ENCODE measurements at regions not wholly inside any gene's neighbourhood (a gene's known extent, or its start where the extent isn't known, plus 50 kb on each side); places are given as distances from the start of the nearest gene placed in this dataset.

- Histone ChIP-seq H3K27ac (ENCODE audit: insufficient read depth in 1 of 2, low read depth in 1 of 2, low read length in 2 of 2, poor library complexity in 1 of 2, severe bottlenecking in 2 of 2) (no peak overlapping the region), H3K9me3 (ENCODE audit: control extremely low read depth in 1 of 5, control insufficient read depth in 4 of 5, insufficient read depth in 2 of 5, low read depth in 1 of 5, low read length in 4 of 5) (peaks cover 0 to 29% (median 0%) of the 10 kb centered on the region in 5 experiments), H3K4me3 (ENCODE audit: control insufficient read depth in 1 of 7, extremely low read depth in 1 of 7, insufficient read depth in 4 of 7, low read depth in 2 of 7, low read length in 6 of 7) (peak overlapping the region in 2 of 7 experiments; percentile 11 to 34), H3K36me3 (ENCODE audit: control insufficient read depth in 4 of 4, insufficient read depth in 4 of 4, low read length in 3 of 4) (no peaks in the 10 kb centered on the region), H3K4me1 (ENCODE audit: control extremely low read depth in 1 of 4, control insufficient read depth in 4 of 4, insufficient read depth in 4 of 4, low read length in 3 of 4) (peaks cover 0 to 8% (median 3%) of the 10 kb centered on the region in 4 experiments), H3K27me3 (replicated peaks in 2 of 5; ENCODE audit: control insufficient read depth in 4 of 5, insufficient read depth in 5 of 5, low read length in 4 of 5) (peaks cover 0 to 51% (median 13%) of the 10 kb centered on the region in 5 experiments)
- 12% methylated on average over 3 of the region's 17 CpGs for WGBS (ENCODE audit: insufficient coverage)
- POLR2A ChIA-PET, result no interaction called here
- CTCF ChIA-PET, result no interaction called here
- DNase-seq, result peak in 2 of 3 donors; percentile 18 to 31
Measured at GRCh38 chr1:143699115-143699514, 272.7 kb downstream of the FAM72C start.

- H3K4me1 ChIP-seq (ENCODE audit: control extremely low read depth in 1 of 4, control insufficient read depth in 4 of 4, insufficient read depth in 4 of 4, low read length in 3 of 4), result peaks cover 0 to 8% (median 3%) of the 10 kb centered on the region in 4 experiments
- ChIA-PET POLR2A (no interaction called here), CTCF (no interaction called here)
- peaks cover 0 to 58% (median 13%) of the 10 kb centered on the region in 5 experiments for H3K27me3 ChIP-seq (replicated peaks in 2 of 5; ENCODE audit: control insufficient read depth in 4 of 5, insufficient read depth in 5 of 5, low read length in 4 of 5)
- 6% methylated on average over 14 of the region's 21 CpGs for WGBS (ENCODE audit: insufficient coverage)
- H3K9me3 ChIP-seq (ENCODE audit: control extremely low read depth in 1 of 5, control insufficient read depth in 4 of 5, insufficient read depth in 2 of 5, low read depth in 1 of 5, low read length in 4 of 5), result peaks cover 0 to 29% (median 0%) of the 10 kb centered on the region in 5 experiments
- no peaks in the 10 kb centered on the region for H3K36me3 ChIP-seq (ENCODE audit: control insufficient read depth in 4 of 4, insufficient read depth in 4 of 4, low read length in 3 of 4)
- H3K27ac ChIP-seq (ENCODE audit: insufficient read depth in 1 of 2, low read depth in 1 of 2, low read length in 2 of 2, poor library complexity in 1 of 2, severe bottlenecking in 2 of 2), result no peak overlapping the region
- no peak for DNase-seq
- H3K4me3 ChIP-seq (ENCODE audit: control insufficient read depth in 1 of 7, extremely low read depth in 1 of 7, insufficient read depth in 4 of 7, low read depth in 2 of 7, low read length in 6 of 7), result no peak overlapping the region
Measured at GRCh38 chr1:143698016-143698415, 273.8 kb downstream of the FAM72C start.

GRCh38 chr1:143694085-143694484, 277.7 kb downstream of the FAM72C start:
- ChIA-PET CTCF (no interaction called here), POLR2A (no interaction called here)
- Histone ChIP-seq H3K9me3 (ENCODE audit: control extremely low read depth in 1 of 5, control insufficient read depth in 4 of 5, insufficient read depth in 2 of 5, low read depth in 1 of 5, low read length in 4 of 5) (peaks cover 0 to 22% (median 0%) of the 10 kb centered on the region in 5 experiments), H3K36me3 (ENCODE audit: control insufficient read depth in 4 of 4, insufficient read depth in 4 of 4, low read length in 3 of 4) (no peaks in the 10 kb centered on the region), H3K4me1 (ENCODE audit: control extremely low read depth in 1 of 4, control insufficient read depth in 4 of 4, insufficient read depth in 4 of 4, low read length in 3 of 4) (peaks cover 0 to 2% (median 1%) of the 10 kb centered on the region in 4 experiments), H3K27ac (ENCODE audit: insufficient read depth in 1 of 2, low read depth in 1 of 2, low read length in 2 of 2, poor library complexity in 1 of 2, severe bottlenecking in 2 of 2) (no peak overlapping the region), H3K4me3 (ENCODE audit: control insufficient read depth in 1 of 7, extremely low read depth in 1 of 7, insufficient read depth in 4 of 7, low read depth in 2 of 7, low read length in 6 of 7) (no peak overlapping the region), H3K27me3 (replicated peaks in 2 of 5; ENCODE audit: control insufficient read depth in 4 of 5, insufficient read depth in 5 of 5, low read length in 4 of 5) (peaks cover 0 to 64% (median 13%) of the 10 kb centered on the region in 5 experiments)
- no peak for DNase-seq
- WGBS (ENCODE audit: insufficient coverage), result no CpG with 5 or more reads among the region's 3 CpGs

DNA sequence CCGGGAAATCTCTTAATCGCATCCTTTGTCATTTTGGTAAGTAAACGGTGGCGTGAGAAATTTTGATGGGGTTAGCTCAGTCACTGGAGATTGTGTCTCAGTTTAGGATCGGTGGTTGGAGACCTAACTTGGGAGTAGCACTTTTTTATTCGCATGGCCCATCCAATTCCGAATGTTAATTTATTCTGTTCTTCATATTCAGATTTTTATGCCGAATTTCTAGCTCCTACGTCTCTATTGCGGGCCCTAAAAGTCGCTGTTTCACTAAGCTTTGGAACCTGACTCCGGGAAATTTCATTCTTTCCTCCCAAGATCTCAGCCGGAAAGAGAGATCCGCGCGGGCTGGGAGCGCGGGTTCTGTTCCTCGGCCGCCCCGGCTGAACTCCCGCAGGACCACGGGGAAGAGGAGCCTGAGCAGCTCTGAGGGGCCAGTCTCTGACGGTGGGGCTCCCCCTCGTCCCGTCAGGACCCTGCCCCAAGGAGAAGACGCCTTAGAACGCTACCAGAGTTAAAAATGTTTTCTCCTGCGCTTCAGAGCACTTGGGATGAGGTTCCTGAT, 279.7 kb downstream of the FAM72C start:
- POLR2A ChIA-PET, result no interaction called here
- CTCF ChIA-PET, result no interaction called here
- Histone ChIP-seq H3K27me3 (replicated peaks in 2 of 5; ENCODE audit: control insufficient read depth in 4 of 5, insufficient read depth in 5 of 5, low read length in 4 of 5) (peaks cover 0 to 45% (median 4%) of the 10 kb centered on the region in 5 experiments), H3K9me3 (ENCODE audit: control extremely low read depth in 1 of 5, control insufficient read depth in 4 of 5, insufficient read depth in 2 of 5, low read depth in 1 of 5, low read length in 4 of 5) (peaks cover 0 to 3% (median 0%) of the 10 kb centered on the region in 5 experiments), H3K36me3 (ENCODE audit: control insufficient read depth in 4 of 4, insufficient read depth in 4 of 4, low read length in 3 of 4) (no peaks in the 10 kb centered on the region), H3K4me1 (ENCODE audit: control extremely low read depth in 1 of 4, control insufficient read depth in 4 of 4, insufficient read depth in 4 of 4, low read length in 3 of 4) (no peaks in the 10 kb centered on the region), H3K27ac (ENCODE audit: insufficient read depth in 1 of 2, low read depth in 1 of 2, low read length in 2 of 2, poor library complexity in 1 of 2, severe bottlenecking in 2 of 2) (no peak overlapping the region), H3K4me3 (ENCODE audit: control insufficient read depth in 1 of 7, extremely low read depth in 1 of 7, insufficient read depth in 4 of 7, low read depth in 2 of 7, low read length in 6 of 7) (no peak overlapping the region)
- no peak for DNase-seq
- 40% methylated on average over 3 of the region's 29 CpGs for WGBS (ENCODE audit: insufficient coverage)

GRCh38 chr1:143691400-143691891, 280.3 kb downstream of the FAM72C start:
- Histone ChIP-seq H3K27me3 (replicated peaks in 2 of 5; ENCODE audit: control insufficient read depth in 4 of 5, insufficient read depth in 5 of 5, low read length in 4 of 5) (peaks cover 0 to 41% (median 4%) of the 10 kb centered on the region in 5 experiments), H3K9me3 (ENCODE audit: control extremely low read depth in 1 of 5, control insufficient read depth in 4 of 5, insufficient read depth in 2 of 5, low read depth in 1 of 5, low read length in 4 of 5) (peaks cover 0 to 3% (median 0%) of the 10 kb centered on the region in 5 experiments), H3K4me3 (ENCODE audit: control insufficient read depth in 1 of 7, extremely low read depth in 1 of 7, insufficient read depth in 4 of 7, low read depth in 2 of 7, low read length in 6 of 7) (no peak overlapping the region), H3K36me3 (ENCODE audit: control insufficient read depth in 4 of 4, insufficient read depth in 4 of 4, low read length in 3 of 4) (no peaks in the 10 kb centered on the region), H3K4me1 (ENCODE audit: control extremely low read depth in 1 of 4, control insufficient read depth in 4 of 4, insufficient read depth in 4 of 4, low read length in 3 of 4) (no peaks in the 10 kb centered on the region), H3K27ac (ENCODE audit: insufficient read depth in 1 of 2, low read depth in 1 of 2, low read length in 2 of 2, poor library complexity in 1 of 2, severe bottlenecking in 2 of 2) (no peak overlapping the region)
- CTCF ChIA-PET, result no interaction called here
- POLR2A ChIA-PET, result no interaction called here
- 15% methylated on average over 9 of the region's 27 CpGs for WGBS (ENCODE audit: insufficient coverage)
- no peak for DNase-seq

GRCh38 chr1:143689781-143690180, 282.0 kb downstream of the FAM72C start:
- POLR2A ChIA-PET, result no interaction called here

DNA sequence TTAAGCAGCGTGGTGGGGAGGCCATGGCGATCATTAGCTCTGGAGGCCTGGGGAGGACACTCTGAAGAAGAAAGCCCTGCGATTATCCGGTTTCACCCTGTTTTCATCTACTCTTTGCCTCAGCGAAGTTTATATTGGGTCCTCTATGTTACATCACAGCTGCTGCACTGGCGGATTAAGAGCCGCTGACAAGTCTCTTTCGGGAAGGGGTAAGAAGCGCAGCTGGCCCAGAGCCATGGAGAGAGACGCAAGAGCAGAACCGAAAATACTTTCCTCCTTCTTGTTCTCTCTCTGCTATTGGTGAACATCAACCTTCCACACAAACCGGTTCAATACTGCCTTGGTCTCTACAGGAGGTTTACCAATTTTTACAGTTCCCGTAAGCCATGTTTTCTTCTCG, 291.5 kb downstream of the FAM72C start:
- POLR2A ChIA-PET, result no interaction called here
- Histone ChIP-seq H3K4me3 (ENCODE audit: control insufficient read depth in 1 of 7, extremely low read depth in 1 of 7, insufficient read depth in 4 of 7, low read depth in 2 of 7, low read length in 6 of 7) (no peak overlapping the region), H3K27me3 (replicated peaks in 2 of 5; ENCODE audit: control insufficient read depth in 4 of 5, insufficient read depth in 5 of 5, low read length in 4 of 5) (peaks cover 0 to 11% (median 4%) of the 10 kb centered on the region in 5 experiments), H3K9me3 (ENCODE audit: control extremely low read depth in 1 of 5, control insufficient read depth in 4 of 5, insufficient read depth in 2 of 5, low read depth in 1 of 5, low read length in 4 of 5) (peaks cover 0 to 14% (median 0%) of the 10 kb centered on the region in 5 experiments), H3K27ac (ENCODE audit: insufficient read depth in 1 of 2, low read depth in 1 of 2, low read length in 2 of 2, poor library complexity in 1 of 2, severe bottlenecking in 2 of 2) (no peak overlapping the region), H3K36me3 (ENCODE audit: control insufficient read depth in 4 of 4, insufficient read depth in 4 of 4, low read length in 3 of 4) (no peaks in the 10 kb centered on the region), H3K4me1 (ENCODE audit: control extremely low read depth in 1 of 4, control insufficient read depth in 4 of 4, insufficient read depth in 4 of 4, low read length in 3 of 4) (no peaks in the 10 kb centered on the region)
- WGBS (ENCODE audit: insufficient coverage), result 94% methylated on average over 6 of the region's 14 CpGs
- CTCF ChIA-PET, result no interaction called here
- DNase-seq, result no peak

More at GRCh38 chr1:143689781-143690180, 282.0 kb downstream of the FAM72C start:
- CTCF ChIA-PET, result no interaction called here
- peaks cover 0 to 40% (median under 1%) of the 10 kb centered on the region in 5 experiments for H3K27me3 ChIP-seq (replicated peaks in 2 of 5; ENCODE audit: control insufficient read depth in 4 of 5, insufficient read depth in 5 of 5, low read length in 4 of 5)
- no peak for DNase-seq
- no peak overlapping the region for H3K27ac ChIP-seq (ENCODE audit: insufficient read depth in 1 of 2, low read depth in 1 of 2, low read length in 2 of 2, poor library complexity in 1 of 2, severe bottlenecking in 2 of 2)
- WGBS (ENCODE audit: insufficient coverage), result no CpG with 5 or more reads among the region's 4 CpGs
- H3K36me3 ChIP-seq (ENCODE audit: control insufficient read depth in 4 of 4, insufficient read depth in 4 of 4, low read length in 3 of 4), result no peaks in the 10 kb centered on the region
- H3K9me3 ChIP-seq (ENCODE audit: control extremely low read depth in 1 of 5, control insufficient read depth in 4 of 5, insufficient read depth in 2 of 5, low read depth in 1 of 5, low read length in 4 of 5), result peaks cover 0 to 3% (median 0%) of the 10 kb centered on the region in 5 experiments
- H3K4me1 ChIP-seq (ENCODE audit: control extremely low read depth in 1 of 4, control insufficient read depth in 4 of 4, insufficient read depth in 4 of 4, low read length in 3 of 4), result no peaks in the 10 kb centered on the region
- H3K4me3 ChIP-seq (ENCODE audit: control insufficient read depth in 1 of 7, extremely low read depth in 1 of 7, insufficient read depth in 4 of 7, low read depth in 2 of 7, low read length in 6 of 7), result no peak overlapping the region

Data from common myeloid progenitor, CD34-positive (primary cell).